HG03469 (cell line): ENCODE measurements at regions not wholly inside any gene's neighbourhood (a gene's known extent, or its start where the extent isn't known, plus 50 kb on each side); places are given as distances from the start of the nearest gene placed in this dataset.
"Not testable (repeated sequence)": the region's sequence is repeated elsewhere in the genome, so short reads cannot be mapped to it uniquely, and the experiment has no call there.

Experiments
- ATAC-seq: cut with Tn5 transposase; IDR thresholded peaks from one replicate; pipeline ENCODE4 v1.9.1; 2021; ENCODE audit warnings: mild to moderate bottlenecking, moderate library complexity, moderate number of reproducible peaks; ENCODE audit not compliant: unreplicated experiment

GRCh38 chr12:46087916-46088439 lies 97.6 kb upstream of the SCAF11 start:
- no peak for ATAC-seq

GRCh38 chr12:46084666-46085631 lies 94.6 kb upstream of the SCAF11 start:
- ATAC-seq = no peak

GRCh38 chr12:46082490-46083200 lies 92.3 kb upstream of the SCAF11 start:
- ATAC-seq = no peak

GRCh38 chr12:46073321-46073720 lies 82.9 kb upstream of the SCAF11 start:
- ATAC-seq = no peak

- peak; percentile 91 for ATAC-seq
Measured at GRCh38 chr12:46071769-46072624, 81.6 kb upstream of the SCAF11 start.

- ATAC-seq = no peak
Measured at GRCh38 chr12:46071335-46071734, 81.0 kb upstream of the SCAF11 start.

- no peak for ATAC-seq
Measured at GRCh38 chr12:46067094-46067493, 76.7 kb upstream of the SCAF11 start.

GRCh38 chr12:46065412-46066166 lies 75.2 kb upstream of the SCAF11 start:
- peak; percentile 55 for ATAC-seq

- no peak for ATAC-seq
Measured at GRCh38 chr12:46064548-46064947, 74.2 kb upstream of the SCAF11 start.

- not testable (repeated sequence) for ATAC-seq
Measured at GRCh38 chr12:46058697-46059096, 68.3 kb upstream of the SCAF11 start.

- ATAC-seq = no peak
Measured at GRCh38 chr12:46050805-46051204, 60.4 kb upstream of the SCAF11 start.

- no peak for ATAC-seq
Measured at GRCh38 chr12:46049665-46050064, 59.3 kb upstream of the SCAF11 start.

- ATAC-seq = no peak
Measured at GRCh38 chr12:46046436-46046835, 56.1 kb upstream of the SCAF11 start.

- no peak for ATAC-seq
Measured at GRCh38 chr12:46043972-46044520, 53.7 kb upstream of the SCAF11 start.
